ENCODE measurements at regions not wholly inside any gene's neighbourhood (a gene's known extent, or its start where the extent isn't known, plus 50 kb on each side); places are given as distances from the start of the nearest gene placed in this dataset.

GRCh38 chr7:52091101-52091500 lies 774.5 kb upstream of the COBL start:
- H3K23me2 ChIP-seq (ENCODE audit: low read depth, low read length): peaks cover 4% of the 10 kb centered on the region; the same call in 1 of the 2 replicates
- H3K79me2 ChIP-seq (ENCODE audit: control insufficient read depth in 1 of 2, insufficient read depth in 2 of 2, low read length in 2 of 2): no peaks in the 10 kb centered on the region
- FAIRE-seq: no peak

More at GRCh38 chr7:52091101-52091500, 774.5 kb upstream of the COBL start:
- no peak overlapping the region for H4K8ac ChIP-seq (ENCODE audit: extremely low read depth, insufficient read depth, low read length)
- no peak overlapping the region for H2AK5ac ChIP-seq (ENCODE audit: low read depth, low read length)
- H4K5ac ChIP-seq (ENCODE audit: insufficient read length, low read depth, low read length): peak overlapping the region; percentile 19
- H2BK120ac ChIP-seq (replicated peaks; ENCODE audit: low read depth, low read length): peak overlapping the region; percentile 66
- H3K4me3 ChIP-seq (ENCODE audit: extremely low read depth in 1 of 4, insufficient read depth in 2 of 4, low read depth in 3 of 4, low read length in 4 of 4): no peak overlapping the region
- no peak overlapping the region for H2BK12ac ChIP-seq (ENCODE audit: low read depth, low read length)
- H3K27me3 ChIP-seq (replicated peaks in 1 of 4; ENCODE audit: control insufficient read depth in 3 of 4, extremely low read depth in 1 of 4, insufficient read depth in 3 of 4, low read length in 3 of 4): no peaks in the 10 kb centered on the region; a peak in 1 of 7 replicates
- no peaks in the 10 kb centered on the region for H3K36me3 ChIP-seq (ENCODE audit: control insufficient read depth in 2 of 4, insufficient read depth in 4 of 4, low read length in 3 of 4)
- H2BK5ac ChIP-seq (ENCODE audit: low read depth, low read length): no peak overlapping the region
- H3K9ac ChIP-seq (replicated peaks in 1 of 4; ENCODE audit: extremely low read depth in 1 of 4, low read depth in 3 of 4, low read length in 3 of 4): no peak overlapping the region
- H3K4me1 ChIP-seq (replicated peaks in 1 of 4; ENCODE audit: control insufficient read depth in 3 of 4, insufficient read depth in 4 of 4, low read length in 3 of 4): peaks cover 3 to 12% (median 9%) of the 10 kb centered on the region in 4 experiments; a peak in 6 of 7 replicates
- peak overlapping the region; percentile 44 for H3K4ac ChIP-seq (replicated peaks; ENCODE audit: insufficient read length, low read depth, low read length)
- ChIA-PET CTCF (ENCODE audit: partially characterized antibody) (interaction anchor here (1.2 kb wide), 1 partner anchor 72 kb away, joined by 3 read pairs; no protein-coding TSS in a partner anchor), POLR2A (ENCODE audit: partially characterized antibody) (no interaction called here)
- no peak overlapping the region for H3K27ac ChIP-seq (ENCODE audit: low read depth, low read length)
- H2BK20ac ChIP-seq (ENCODE audit: low read length): no peak overlapping the region
- H4K91ac ChIP-seq (replicated peaks; ENCODE audit: insufficient read length, low read length): no peak overlapping the region
- H2AFZ ChIP-seq (ENCODE audit: low read length): 0 out of 2 replicates have a peak overlapping the region, but pooled peaks have one; percentile 12
- H3K18ac ChIP-seq (ENCODE audit: extremely low read depth, low read length): no peak overlapping the region
- no peaks in the 10 kb centered on the region for H3K79me1 ChIP-seq (ENCODE audit: low read depth, low read length)
- H2BK15ac ChIP-seq (ENCODE audit: low read length): no peak overlapping the region
- DNase-seq (ENCODE audit: low read depth in 1 of 2, low spot score in 2 of 2): no peak
- H3K4me2 ChIP-seq (ENCODE audit: insufficient read depth in 1 of 2, low read depth in 2 of 2, low read length in 2 of 2): no peak overlapping the region
- H3K14ac ChIP-seq (ENCODE audit: insufficient read length): no peak overlapping the region
- WGBS, 2 experiments (ENCODE audit: extremely low coverage in 1 of 2, insufficient coverage in 1 of 2, insufficient read length in 1 of 2, insufficient replicate concordance in 2 of 2, low coverage in 1 of 2, low lambda C conversion rate in 2 of 2, missing lambda C conversion rate in 1 of 2): 87% methylated on average over 6 of the region's 6 CpGs; no CpG with 5 or more reads in 1 of the 2 experiments
- H4K20me1 ChIP-seq (replicated peaks in 1 of 2; ENCODE audit: control insufficient read depth in 1 of 2, insufficient read depth in 2 of 2, low read length in 2 of 2): no peaks in the 10 kb centered on the region
- no peak for TF ChIP-seq CHD1 (IDR thresholded peaks at IDR 0.05; ENCODE audit: low read depth, low read length)
- TF ChIP-seq MAFK (IDR thresholded peaks at IDR 0.05; ENCODE audit: low read depth, low read length): no peak
- no peak for TF ChIP-seq SRF (IDR thresholded peaks at IDR 0.05; ENCODE audit: low read depth, low read length)
- H3K9me3 ChIP-seq (ENCODE audit: insufficient read depth in 2 of 2, low read depth in 1 of 2, low read length in 1 of 2): peaks cover 0 to 3% of the 10 kb centered on the region in 2 experiments; a peak in 1 of 4 replicates
- no peak overlapping the region for H3K56ac ChIP-seq (replicated peaks; ENCODE audit: insufficient read length, low read depth, low read length)
- no peak overlapping the region for H3K23ac ChIP-seq (ENCODE audit: insufficient read length)

Measured in H1 (cell line).